Liver (tissue), 8 donors: ENCODE measurements at regions not wholly inside any gene's neighbourhood (a gene's known extent, or its start where the extent isn't known, plus 50 kb on each side); places are given as distances from the start of the nearest gene placed in this dataset.

Experiments
- DNase-seq: peaks from one replicate; pipeline ENCODE4 v3.0.0-alpha.2; 2017; ENCODE audit warnings: low spot score
- H3K27ac ChIP-seq, 2 donors: one replicate each; pipeline ENCODE4 v1.7.0; 2013; ENCODE audit warnings: inconsistent platforms in 2 of 2, low read length in 2 of 2, control low read depth in 1 of 2, low read depth in 1 of 2, mild to moderate bottlenecking in 1 of 2
- H3K27me3 ChIP-seq, 4 donors: one replicate each; pipeline versions ENCODE4 v1.6.1 to v1.7.0; 2013; ENCODE audit warnings: low read length in 3 of 4, inconsistent platforms in 1 of 4, mild to moderate bottlenecking in 1 of 4, moderate library complexity in 1 of 4; ENCODE audit not compliant: control insufficient read depth in 4 of 4, insufficient read depth in 4 of 4
- H3K36me3 ChIP-seq, 4 donors: one replicate each; pipeline versions ENCODE4 v1.6.1 to v1.7.0; 2013; ENCODE audit warnings: low read length in 3 of 4, mild to moderate bottlenecking in 3 of 4, low read depth in 1 of 4, moderate library complexity in 1 of 4; ENCODE audit not compliant: control insufficient read depth in 4 of 4, insufficient read depth in 3 of 4
- H3K4me1 ChIP-seq, 4 donors: one replicate each; pipeline versions ENCODE4 v1.6.1 to v1.7.0; 2013; ENCODE audit warnings: low read length in 3 of 4, mild to moderate bottlenecking in 3 of 4, moderate library complexity in 1 of 4; ENCODE audit not compliant: control insufficient read depth in 4 of 4, insufficient read depth in 4 of 4
- H3K4me3 ChIP-seq, 3 donors: one replicate each; pipeline versions ENCODE4 v1.6.1 to v1.7.0; 2013; ENCODE audit warnings: low read length in 3 of 3, control low read depth in 1 of 3, low read depth in 1 of 3, mild to moderate bottlenecking in 1 of 3
- H3K9ac ChIP-seq, 2 donors: one replicate each; pipeline ENCODE4 v1.7.0; 2013; ENCODE audit warnings: low read length in 2 of 2, mild to moderate bottlenecking in 2 of 2, moderate library complexity in 2 of 2, control low read depth in 1 of 2, low read depth in 1 of 2
- H3K9me3 ChIP-seq, 4 donors: one replicate each; pipeline versions ENCODE4 v1.6.1 to v1.7.0; 2013; ENCODE audit warnings: low read length in 3 of 4; ENCODE audit not compliant: control insufficient read depth in 4 of 4
- ATF3 ChIP-seq: IDR thresholded peaks from 2 replicates; pipeline ENCODE4 v1.6.1; 2016; ENCODE audit warnings: antibody characterized with exemption
- CTCF ChIP-seq: fragments of 150-350 bp; IDR thresholded peaks from 2 replicates; pipeline ENCODE4 v1.5.1; 2017; ENCODE audit warnings: improper control_type of control experiment, low read depth, low read length; ENCODE audit not compliant: missing input control
- EGR1 ChIP-seq, 2 donors: IDR thresholded peaks; 2 replicates each; pipeline ENCODE4 v1.6.1; 2016 to 2018; ENCODE audit warnings: antibody characterized with exemption in 2 of 2, low read depth in 2 of 2
- FOXA1 ChIP-seq: IDR thresholded peaks from 2 replicates; pipeline ENCODE4 v1.6.1; 2016; ENCODE audit warnings: antibody characterized with exemption
- FOXA2 ChIP-seq: IDR thresholded peaks from 2 replicates; pipeline ENCODE4 v1.6.1; 2016; ENCODE audit warnings: antibody characterized with exemption
- GABPA ChIP-seq, 2 donors: IDR thresholded peaks in 1 of 2; conservative IDR thresholded peaks in 1 of 2; 2 replicates each; pipeline ENCODE4 v1.6.1; 2016; ENCODE audit warnings: antibody characterized with exemption in 2 of 2, mild to moderate bottlenecking in 1 of 2, moderate library complexity in 1 of 2
- HNF4A ChIP-seq, 2 donors: conservative IDR thresholded peaks; 2 replicates each; pipeline ENCODE4 v1.6.1; 2016; ENCODE audit warnings: antibody characterized with exemption in 2 of 2, mild to moderate bottlenecking in 2 of 2
- HNF4G ChIP-seq: IDR thresholded peaks from 2 replicates; pipeline ENCODE4 v1.6.1; 2016; ENCODE audit warnings: antibody characterized with exemption
- JUND ChIP-seq, 2 donors: IDR thresholded peaks; 2 replicates each; pipeline ENCODE4 v1.6.1; 2016; ENCODE audit warnings: antibody characterized with exemption in 2 of 2
- MAX ChIP-seq: IDR thresholded peaks from 2 replicates; pipeline ENCODE4 v1.6.1; 2016; ENCODE audit warnings: antibody characterized with exemption
- NR2F2 ChIP-seq: IDR thresholded peaks from 2 replicates; pipeline ENCODE4 v1.6.1; 2016; ENCODE audit warnings: antibody characterized with exemption
- RAD21 ChIP-seq, 2 donors: IDR thresholded peaks; 2 replicates each; pipeline ENCODE4 v1.6.1; 2016; ENCODE audit warnings: antibody characterized with exemption in 2 of 2, mild to moderate bottlenecking in 2 of 2
- REST ChIP-seq: IDR thresholded peaks from 2 replicates; pipeline ENCODE4 v1.6.1; 2016; ENCODE audit warnings: antibody characterized with exemption, mild to moderate bottlenecking
- RXRA ChIP-seq, 2 donors: IDR thresholded peaks; 2 replicates each; pipeline ENCODE4 v1.6.1; 2017 to 2018; ENCODE audit warnings: antibody characterized with exemption in 2 of 2, mild to moderate bottlenecking in 1 of 2
- SP1 ChIP-seq: IDR thresholded peaks from 2 replicates; pipeline ENCODE4 v1.6.1; 2018; ENCODE audit warnings: antibody characterized with exemption, mild to moderate bottlenecking
- TAF1 ChIP-seq: conservative IDR thresholded peaks from 2 replicates; pipeline ENCODE4 v1.6.1; 2016; ENCODE audit warnings: antibody characterized with exemption, mild to moderate bottlenecking
- YY1 ChIP-seq: IDR thresholded peaks from 2 replicates; pipeline ENCODE4 v1.6.1; 2016; ENCODE audit warnings: antibody characterized with exemption, mild to moderate bottlenecking
- ZBTB33 ChIP-seq: IDR thresholded peaks from 2 replicates; pipeline ENCODE4 v1.6.1; 2016; ENCODE audit warnings: antibody characterized with exemption
- WGBS: extraction: QIAGEN DNeasy Blood & Tissue Kit; methylation state at CpG from one replicate; pipeline ENCODE4 v1.1.7; 2013; 5-methylcytosine and 5-hydroxymethylcytosine counted together
- donor health status: healthy.
- donor health status: healthy.
- donor health status: healthy.
- donor health status: healthy.
- donor health status: healthy.

- Histone ChIP-seq H3K4me3 (no peak overlapping the region), H3K9me3 (no peaks in the 10 kb centered on the region), H3K4me1 (peaks cover 22 to 64% (median 34%) of the 10 kb centered on the region in 4 donors), H3K36me3 (no peaks in the 10 kb centered on the region), H3K9ac (no peak overlapping the region), H3K27me3 (no peaks in the 10 kb centered on the region), H3K27ac (peak overlapping the region in 1 of 2 donors; percentile 44)
- DNase-seq: no peak
- WGBS: 63% methylated on average over 22 of the region's 22 CpGs
- TF ChIP-seq JUND (IDR thresholded peaks at IDR 0.05): no peak
- no peak for TF ChIP-seq CTCF
- peak in 1 of 2 donors; percentile 29 for TF ChIP-seq HNF4A (conservative IDR thresholded peaks at IDR 0.05)
- no peak for TF ChIP-seq TAF1
- no peak for TF ChIP-seq ATF3
- TF ChIP-seq EGR1 (IDR thresholded peaks at IDR 0.05; ENCODE audit: low read depth in 2 of 2): peak; percentile 89 to 99
- TF ChIP-seq MAX: peak; percentile 12
- TF ChIP-seq ZBTB33: no peak
- no peak for TF ChIP-seq FOXA1
- no peak for TF ChIP-seq NR2F2
- TF ChIP-seq SP1: no peak
- TF ChIP-seq RAD21 (IDR thresholded peaks at IDR 0.05): no peak
- peak; percentile 40 for TF ChIP-seq YY1
- no peak for TF ChIP-seq GABPA (IDR thresholded peaks at IDR 0.05 in 1 of 2, conservative IDR thresholded peaks at IDR 0.05 in 1 of 2)
- TF ChIP-seq HNF4G: no peak
- TF ChIP-seq RXRA (IDR thresholded peaks at IDR 0.05): peak in 1 of 2 donors; percentile 67
- no peak for TF ChIP-seq FOXA2
- TF ChIP-seq REST: peak; percentile 21
These were observed 205.5 kb downstream of the USP12 start for GRCh38 chr13:26965952-26966700.
